Ishikawa (cell line): ENCODE measurements at regions not wholly inside any gene's neighbourhood (a gene's known extent, or its start where the extent isn't known, plus 50 kb on each side); places are given as distances from the start of the nearest gene placed in this dataset.

Experiments used
- CEBPB ChIP-seq: IDR thresholded peaks from 2 replicates; pipeline ENCODE4 v1.6.1; 2012
- CREB1 ChIP-seq: IDR thresholded peaks from 2 replicates; pipeline ENCODE4 v1.6.1; 2012; ENCODE audit warnings: low read depth
- EGR1 ChIP-seq: IDR thresholded peaks from 2 replicates; pipeline ENCODE4 v1.6.1; 2012
- EP300 ChIP-seq: IDR thresholded peaks from 2 replicates; pipeline ENCODE4 v1.6.1; 2012; ENCODE audit warnings: borderline replicate concordance
- FOXM1 ChIP-seq: IDR thresholded peaks from 2 replicates; pipeline ENCODE4 v1.6.1; 2012; ENCODE audit warnings: low read depth, borderline replicate concordance
- MAX ChIP-seq: IDR thresholded peaks from 2 replicates; pipeline ENCODE4 v1.6.1; 2012
- NFIC ChIP-seq: IDR thresholded peaks from 2 replicates; pipeline ENCODE4 v1.6.1; 2012
- RAD21 ChIP-seq: IDR thresholded peaks from 2 replicates; pipeline ENCODE4 v1.6.1; 2012; ENCODE audit warnings: low read depth
- TAF1 ChIP-seq: IDR thresholded peaks from 2 replicates; pipeline ENCODE4 v1.6.1; 2012; ENCODE audit warnings: low read depth, mild to moderate bottlenecking
- TCF12 ChIP-seq: IDR thresholded peaks from 2 replicates; pipeline ENCODE4 v1.6.1; 2012; ENCODE audit warnings: low read depth
- TEAD4 ChIP-seq: IDR thresholded peaks from 2 replicates; pipeline ENCODE4 v1.6.1; 2012
- USF1 ChIP-seq: IDR thresholded peaks from 2 replicates; pipeline ENCODE4 v1.6.1; 2012
- YY1 ChIP-seq: IDR thresholded peaks from 2 replicates; pipeline ENCODE4 v1.6.1; 2012; ENCODE audit warnings: low read depth
- ZBTB7A ChIP-seq: IDR thresholded peaks from 2 replicates; pipeline ENCODE4 v1.6.1; 2012; ENCODE audit warnings: low read depth
- TF ChIP-seq, protein P1 (sequence below): IDR thresholded peaks from 2 replicates; pipeline ENCODE4 v1.6.1; 2012; ENCODE audit warnings: low read depth, mild to moderate bottlenecking

- no peak for TF ChIP-seq CREB1
- no peak for TF ChIP-seq FOXM1
- no peak for TF ChIP-seq MAX
- TF ChIP-seq EP300: no peak
- no peak for TF ChIP-seq CEBPB
- no peak for TF ChIP-seq TAF1
- no peak for TF ChIP-seq ZBTB7A
- no peak for TF ChIP-seq RAD21
- TF ChIP-seq TEAD4: no peak
- TF ChIP-seq TCF12: no peak
- TF ChIP-seq NFIC: no peak
- no peak for TF ChIP-seq USF1
- TF ChIP-seq EGR1: no peak
- TF ChIP-seq YY1: no peak
Measured at GRCh38 chr15:81466741-81467140, 92.7 kb upstream of the TMC3 start.

DNA sequence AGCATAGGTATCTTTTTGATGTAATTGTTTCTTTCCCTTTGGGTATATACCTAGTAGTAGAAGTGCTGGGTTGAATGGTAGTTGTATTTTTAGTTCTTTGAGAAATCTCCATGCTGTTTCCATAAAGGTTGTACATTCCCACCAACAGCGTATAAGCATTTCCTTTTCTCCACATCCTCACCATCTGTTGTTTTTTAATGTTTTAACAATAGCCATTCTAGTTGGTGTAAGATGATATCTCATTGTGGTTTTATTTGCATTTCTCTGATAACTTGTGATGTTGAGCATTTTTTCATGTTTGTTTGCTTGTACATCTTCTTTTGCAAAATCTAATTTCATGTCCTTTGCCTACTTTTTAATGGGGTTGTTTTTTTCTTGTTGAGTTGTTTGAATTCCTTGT is 80.0 kb upstream of the TMC3 start:
- no peak for TF ChIP-seq EGR1
- TF ChIP-seq, protein P1, sequence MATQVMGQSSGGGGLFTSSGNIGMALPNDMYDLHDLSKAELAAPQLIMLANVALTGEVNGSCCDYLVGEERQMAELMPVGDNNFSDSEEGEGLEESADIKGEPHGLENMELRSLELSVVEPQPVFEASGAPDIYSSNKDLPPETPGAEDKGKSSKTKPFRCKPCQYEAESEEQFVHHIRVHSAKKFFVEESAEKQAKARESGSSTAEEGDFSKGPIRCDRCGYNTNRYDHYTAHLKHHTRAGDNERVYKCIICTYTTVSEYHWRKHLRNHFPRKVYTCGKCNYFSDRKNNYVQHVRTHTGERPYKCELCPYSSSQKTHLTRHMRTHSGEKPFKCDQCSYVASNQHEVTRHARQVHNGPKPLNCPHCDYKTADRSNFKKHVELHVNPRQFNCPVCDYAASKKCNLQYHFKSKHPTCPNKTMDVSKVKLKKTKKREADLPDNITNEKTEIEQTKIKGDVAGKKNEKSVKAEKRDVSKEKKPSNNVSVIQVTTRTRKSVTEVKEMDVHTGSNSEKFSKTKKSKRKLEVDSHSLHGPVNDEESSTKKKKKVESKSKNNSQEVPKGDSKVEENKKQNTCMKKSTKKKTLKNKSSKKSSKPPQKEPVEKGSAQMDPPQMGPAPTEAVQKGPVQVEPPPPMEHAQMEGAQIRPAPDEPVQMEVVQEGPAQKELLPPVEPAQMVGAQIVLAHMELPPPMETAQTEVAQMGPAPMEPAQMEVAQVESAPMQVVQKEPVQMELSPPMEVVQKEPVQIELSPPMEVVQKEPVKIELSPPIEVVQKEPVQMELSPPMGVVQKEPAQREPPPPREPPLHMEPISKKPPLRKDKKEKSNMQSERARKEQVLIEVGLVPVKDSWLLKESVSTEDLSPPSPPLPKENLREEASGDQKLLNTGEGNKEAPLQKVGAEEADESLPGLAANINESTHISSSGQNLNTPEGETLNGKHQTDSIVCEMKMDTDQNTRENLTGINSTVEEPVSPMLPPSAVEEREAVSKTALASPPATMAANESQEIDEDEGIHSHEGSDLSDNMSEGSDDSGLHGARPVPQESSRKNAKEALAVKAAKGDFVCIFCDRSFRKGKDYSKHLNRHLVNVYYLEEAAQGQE: no peak
- TF ChIP-seq TEAD4: no peak
- TF ChIP-seq CREB1: no peak
- TF ChIP-seq CEBPB: no peak
- TF ChIP-seq EP300: no peak
- no peak for TF ChIP-seq TCF12
- TF ChIP-seq TAF1: no peak
- TF ChIP-seq NFIC: no peak
- TF ChIP-seq RAD21: no peak
- TF ChIP-seq FOXM1: no peak
- no peak for TF ChIP-seq USF1
- no peak for TF ChIP-seq YY1
- no peak for TF ChIP-seq MAX
- no peak for TF ChIP-seq ZBTB7A

DNA sequence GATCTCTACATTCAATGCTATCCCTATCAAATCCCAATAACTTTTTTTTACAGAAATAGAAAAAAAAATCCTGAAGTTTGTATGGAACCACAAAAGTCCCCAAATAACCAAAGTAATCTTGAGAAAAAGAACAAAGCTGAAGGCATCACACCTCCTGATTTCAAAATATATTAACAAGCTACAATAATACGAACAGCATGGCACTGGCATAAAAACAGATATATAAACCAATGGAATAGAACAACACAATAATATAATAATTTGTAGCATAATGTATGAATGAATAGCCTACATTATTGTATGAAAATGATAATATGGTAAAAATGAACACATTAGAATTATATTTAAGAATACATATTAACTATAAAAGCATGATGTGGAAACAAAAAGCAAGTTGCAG is 76.7 kb upstream of the TMC3 start:
- TF ChIP-seq MAX (no peak), ZBTB7A (no peak), NFIC (no peak), CEBPB (no peak), USF1 (no peak), YY1 (no peak), FOXM1 (no peak), RAD21 (no peak), CREB1 (no peak), TAF1 (no peak), TEAD4 (no peak)
- TF ChIP-seq, protein P1: no peak

GRCh38 chr15:81449836-81450474 is 75.9 kb upstream of the TMC3 start:
- TF ChIP-seq CREB1 (no peak), ZBTB7A (no peak), NFIC (no peak), TEAD4 (no peak), TCF12 (no peak), YY1 (no peak), USF1 (no peak), FOXM1 (no peak), EGR1 (no peak), RAD21 (no peak), EP300 (no peak)
- TF ChIP-seq, protein P1: no peak
